Suppressor macrophage (primary cell): ENCODE measurements at regions not wholly inside any gene's neighbourhood (a gene's known extent, or its start where the extent isn't known, plus 50 kb on each side); places are given as distances from the start of the nearest gene placed in this dataset.

ENCODE experiments used
- DNase-seq, 4 experiments: peaks; one replicate each; pipeline ENCODE4 v3.0.0-alpha.2; 2020 to 2022

DNA sequence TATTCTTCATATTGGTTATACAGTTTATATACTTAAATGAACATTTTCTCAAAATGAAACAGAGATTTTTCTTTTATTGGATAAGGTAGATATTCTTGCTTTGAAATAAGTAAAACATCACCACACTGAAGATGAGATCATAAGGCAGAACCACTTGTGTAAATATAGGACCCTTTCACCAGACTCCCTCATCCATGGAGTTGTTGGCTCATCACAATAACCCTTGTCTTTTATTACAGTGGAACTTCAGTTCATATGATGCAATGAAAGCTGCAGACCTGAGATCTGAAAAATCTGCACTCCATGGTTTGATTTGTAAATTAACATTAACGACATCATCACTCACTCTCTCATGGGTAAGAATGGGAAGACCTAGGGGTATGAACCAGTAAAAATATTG, 51.9 kb upstream of the DBX2 start:
- DNase-seq: no peak

DNA sequence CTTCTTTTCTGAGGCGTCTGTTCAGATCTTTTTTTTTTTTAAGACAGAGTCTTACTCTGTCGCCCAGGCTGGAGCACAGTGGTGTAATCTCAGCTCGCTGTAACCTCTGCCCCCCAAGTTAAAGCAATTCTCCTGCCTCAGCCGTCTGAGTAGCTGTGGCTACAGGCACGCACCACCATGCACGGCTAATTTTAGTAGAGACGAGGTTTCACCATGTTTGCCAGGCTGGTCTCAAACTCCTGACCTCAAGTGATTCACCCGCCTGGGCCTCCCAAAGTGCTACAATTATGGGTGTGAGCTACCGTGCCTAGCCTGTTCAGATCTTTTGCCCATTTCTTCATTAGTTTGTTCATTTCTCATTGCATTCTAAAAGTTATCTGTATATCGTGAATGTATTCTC, 55.1 kb upstream of the DBX2 start:
- no peak for DNase-seq

DNA sequence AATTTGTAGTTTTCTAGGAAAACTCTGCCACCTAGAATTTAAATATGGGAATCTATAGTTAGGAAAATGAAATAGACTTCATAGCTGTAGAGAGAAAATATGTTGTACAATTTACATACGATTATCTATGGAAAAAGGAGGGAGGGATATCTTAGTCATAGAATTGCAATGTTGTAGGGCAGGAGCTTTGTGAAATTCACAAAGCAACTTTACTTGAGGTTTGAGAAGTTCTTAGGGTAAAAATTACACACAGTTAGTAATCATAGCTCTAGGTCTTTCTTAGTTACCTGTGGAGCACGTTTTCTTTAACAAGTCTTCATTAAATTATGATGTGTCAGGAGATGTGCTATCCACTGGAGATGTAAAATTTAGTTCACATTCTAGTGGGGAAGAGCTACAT, 61.4 kb upstream of the DBX2 start:
- DNase-seq: no peak

DNA sequence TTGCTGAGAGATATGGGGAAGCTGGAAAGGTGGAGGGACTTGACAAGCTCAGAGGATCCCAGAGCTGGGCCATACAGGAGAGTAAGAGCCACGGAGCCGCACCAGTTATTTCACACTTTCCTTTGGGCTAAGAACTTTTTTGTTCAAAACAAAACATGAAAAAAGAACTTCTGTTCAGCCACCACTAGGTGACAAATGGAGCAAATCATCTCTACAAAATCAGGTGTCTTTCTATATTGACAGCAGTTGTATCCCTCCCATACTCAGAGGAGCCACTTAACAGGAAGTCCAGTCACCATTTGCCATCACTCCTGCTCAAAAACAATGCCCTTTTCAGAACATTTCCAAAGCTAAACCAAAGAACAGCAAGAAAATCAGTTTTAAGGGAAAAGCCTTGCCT, 70.3 kb upstream of the DBX2 start:
- no peak for DNase-seq

DNA sequence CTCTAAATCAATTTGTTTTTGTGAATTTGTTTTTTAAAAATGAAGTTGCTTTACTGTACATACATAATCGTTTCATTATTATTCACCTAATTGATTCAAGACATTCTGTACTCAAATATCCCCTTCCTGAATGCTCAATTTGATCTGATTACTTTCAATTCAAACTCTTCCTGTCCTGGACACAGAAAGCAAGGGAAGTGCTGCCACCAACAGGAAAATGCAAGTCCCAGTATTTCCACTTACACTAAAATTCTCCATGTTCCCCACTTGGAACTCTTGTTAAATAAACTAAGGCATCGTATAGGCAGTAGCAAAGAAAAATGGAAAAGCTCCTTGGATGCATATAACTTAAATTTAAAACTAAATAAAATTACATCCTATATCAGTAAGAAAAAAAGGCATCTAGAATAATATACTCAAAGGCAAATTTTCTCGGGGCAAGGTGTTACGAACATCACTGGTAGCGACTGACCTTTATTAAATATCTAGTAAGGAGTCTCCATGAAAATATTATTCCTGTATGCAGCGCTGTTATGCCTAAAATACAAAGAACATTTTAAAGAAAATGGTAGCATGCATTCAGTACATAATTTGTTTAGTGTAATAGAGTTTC, 72.0 kb upstream of the DBX2 start:
- DNase-seq: peak in 3 of 4 experiments; percentile 16 to 22 (median 19)

DNA sequence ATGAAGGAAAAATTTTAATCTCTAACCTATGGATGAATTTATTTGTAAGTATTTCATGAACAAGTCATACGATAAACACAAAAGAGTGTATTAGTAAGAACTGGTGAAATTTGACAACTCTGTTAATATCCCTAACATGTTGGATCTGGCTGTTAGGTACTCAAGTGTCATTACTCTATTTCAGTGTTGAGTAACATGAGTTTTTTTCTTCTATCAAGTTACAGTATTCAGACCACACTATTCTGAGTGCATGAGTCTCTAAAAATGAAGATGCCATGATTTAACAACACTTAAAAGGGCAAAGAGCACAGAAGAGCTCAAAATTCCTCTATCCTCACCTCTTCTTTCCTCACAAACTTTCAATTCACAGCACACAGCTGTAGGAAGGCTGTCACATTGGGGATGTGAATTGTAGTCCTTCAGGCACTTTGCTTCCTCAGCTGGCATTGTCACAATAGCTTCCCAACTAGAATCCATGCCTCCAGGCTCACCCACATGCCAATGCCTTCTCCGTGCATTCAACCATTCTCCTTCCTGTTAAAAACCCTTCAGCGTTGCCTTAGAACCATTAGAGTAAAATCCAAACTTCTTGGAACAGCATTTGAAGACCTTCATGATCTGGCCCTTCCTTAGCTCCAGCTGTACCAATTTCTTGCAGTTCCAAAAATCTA, 73.7 kb upstream of the DBX2 start:
- DNase-seq: no peak

DNA sequence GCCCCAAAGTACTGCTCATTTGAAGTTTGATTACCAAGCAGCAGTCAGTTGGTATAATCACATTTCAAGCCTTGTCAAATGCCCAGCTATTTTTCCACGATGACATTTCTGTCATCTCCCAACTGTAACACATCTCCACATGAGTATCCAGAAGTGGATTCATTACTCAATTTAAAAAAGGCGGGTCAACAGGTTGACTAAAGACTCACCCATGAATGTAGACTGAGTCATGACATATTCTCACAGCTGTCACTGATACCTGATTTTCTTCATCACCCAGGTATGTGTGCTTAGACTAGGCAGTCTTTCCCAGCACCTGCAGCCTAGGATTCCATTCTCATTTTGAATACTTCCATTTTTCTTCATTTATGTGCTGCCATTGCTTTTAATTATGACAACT, 75.1 kb upstream of the DBX2 start:
- no peak for DNase-seq

DNA sequence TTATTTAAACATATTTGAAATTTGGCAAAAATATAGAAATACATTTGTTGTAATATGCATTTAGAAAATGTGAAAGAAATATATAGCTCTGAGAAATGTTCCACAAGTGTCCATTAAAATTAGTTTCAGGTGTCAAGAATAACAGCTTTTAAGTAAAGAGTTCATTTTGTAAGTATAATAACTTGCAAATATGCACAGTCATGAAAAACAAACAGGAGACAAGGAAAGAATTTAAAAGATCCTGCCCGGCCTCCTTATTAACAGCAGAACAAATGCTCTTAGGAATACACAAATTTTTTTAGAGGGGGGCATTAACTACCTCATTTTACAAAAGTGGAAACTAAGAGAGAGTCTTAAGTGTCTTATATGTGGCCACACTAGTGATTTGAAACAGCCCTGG, 77.7 kb upstream of the DBX2 start:
- no peak for DNase-seq

DNA sequence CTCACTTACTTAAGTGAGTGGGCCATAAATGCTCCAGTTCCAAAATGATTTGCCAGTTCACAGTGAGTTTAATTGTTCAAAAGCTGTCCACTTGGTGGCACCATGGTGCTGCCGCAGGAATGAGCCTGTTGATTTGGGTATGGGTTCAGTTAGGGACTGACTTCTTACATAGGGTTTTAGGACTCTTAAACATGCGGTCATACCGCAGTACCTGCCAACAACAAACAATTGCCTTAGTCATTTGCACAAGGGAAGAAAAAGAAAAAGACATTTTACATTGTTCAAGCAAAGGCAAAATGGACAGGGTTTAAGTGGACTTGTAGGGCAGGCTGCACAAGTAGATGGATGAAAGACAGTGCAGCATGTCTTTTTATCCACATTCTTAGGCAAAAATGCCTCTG, 80.0 kb upstream of the DBX2 start:
- peak; percentile 57 to 68 (median 64) for DNase-seq

DNA sequence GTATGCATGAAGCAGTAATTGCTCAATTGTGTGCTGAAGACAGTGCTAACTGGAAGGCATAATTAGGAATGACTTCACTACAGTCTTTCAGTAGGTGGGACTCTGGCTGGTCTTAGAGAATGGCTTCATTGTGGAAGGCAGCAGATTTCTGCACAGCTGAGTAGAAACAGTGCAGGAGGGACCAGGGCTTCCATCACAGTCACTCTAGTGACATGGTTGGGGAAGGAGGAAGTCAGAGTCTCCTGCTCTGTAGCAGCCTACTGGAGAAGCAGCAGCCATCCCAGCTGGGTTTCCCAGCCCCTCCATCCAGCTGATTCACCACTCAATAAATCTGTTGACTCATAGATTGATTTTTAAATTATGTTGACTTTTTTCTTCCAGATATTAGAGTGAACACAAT, 80.6 kb upstream of the DBX2 start:
- peak in 3 of 4 experiments; percentile 1 to 12 (median 6) for DNase-seq

DNA sequence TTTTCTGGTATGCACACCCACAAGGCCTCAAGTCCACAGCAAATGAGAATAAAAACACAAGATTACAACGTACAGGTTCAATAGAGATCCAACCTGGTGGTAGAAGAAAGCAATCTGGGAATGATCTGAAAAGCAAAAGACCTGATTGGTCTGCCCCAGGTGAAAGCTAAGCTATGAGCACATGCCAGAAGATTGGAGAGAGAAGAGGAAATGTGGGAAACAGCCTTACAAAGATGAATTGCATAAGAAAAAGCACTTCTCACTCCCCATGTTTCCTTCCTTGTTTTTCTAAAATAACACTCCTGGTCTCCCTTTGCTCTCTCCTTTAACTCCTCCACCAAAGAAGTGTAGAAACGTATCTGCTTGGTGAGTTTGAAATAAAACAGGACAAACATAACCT, 77.3 kb upstream of the ANO6 start:
- peak in 3 of 4 experiments; percentile 6 to 42 (median 21) for DNase-seq

DNA sequence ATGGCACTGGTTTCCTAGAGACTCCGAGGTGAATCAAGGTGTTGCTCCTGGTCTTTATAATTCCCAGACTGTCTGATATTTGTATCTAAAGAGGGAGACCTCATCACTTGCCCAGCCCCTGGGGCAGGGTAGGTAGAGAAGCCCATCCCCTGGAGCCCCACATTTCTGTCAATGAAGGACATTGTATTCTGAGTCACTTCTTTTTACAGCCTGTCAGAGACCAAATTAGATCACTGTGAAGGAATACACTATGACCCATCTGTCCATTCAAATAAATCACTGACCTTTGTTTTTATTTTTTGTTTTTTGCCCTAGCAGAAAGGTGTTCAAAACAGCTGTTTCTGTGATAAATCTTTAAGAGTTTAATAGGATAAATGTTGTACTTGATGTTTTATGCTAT, 67.9 kb upstream of the ANO6 start:
- no peak for DNase-seq

DNA sequence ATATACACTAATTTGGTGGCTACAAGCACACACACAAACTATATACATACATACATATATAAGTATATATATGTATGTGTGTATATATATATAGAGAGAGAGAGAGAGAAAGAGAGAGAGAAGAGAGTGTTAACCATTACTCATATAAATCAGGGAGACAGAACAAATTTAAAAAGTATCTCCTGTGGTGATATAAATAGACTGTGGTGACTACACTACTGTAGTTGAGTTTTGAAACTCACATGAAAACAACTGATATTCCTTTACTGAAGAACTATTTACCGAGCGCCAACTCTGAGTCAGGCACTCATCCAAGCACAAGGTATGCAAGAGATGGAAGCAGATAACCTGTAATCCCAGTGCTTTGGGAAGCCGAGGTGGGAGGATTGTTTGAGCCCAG, 67.3 kb upstream of the ANO6 start:
- DNase-seq: no peak

DNA sequence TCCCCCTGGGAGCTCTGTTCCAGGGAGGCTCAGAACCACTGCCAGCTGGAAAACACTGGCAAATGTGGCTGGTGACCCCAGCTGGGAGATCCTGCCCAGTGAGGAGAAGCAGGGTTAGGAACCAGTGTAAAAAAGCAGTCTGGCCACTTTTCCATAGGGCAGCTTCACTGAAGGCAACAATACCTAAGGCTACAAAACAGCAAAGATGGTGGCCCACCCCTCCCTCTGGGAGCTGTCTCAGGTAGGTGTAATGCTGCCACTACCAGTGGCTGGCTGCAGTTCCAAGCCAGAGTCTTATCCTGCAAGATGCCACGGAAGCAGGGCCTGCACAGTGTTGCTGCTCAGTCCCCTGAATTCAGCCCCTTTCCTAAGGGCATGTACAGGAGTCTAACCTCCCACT, 50.6 kb upstream of the ANO6 start:
- no peak for DNase-seq

DNA sequence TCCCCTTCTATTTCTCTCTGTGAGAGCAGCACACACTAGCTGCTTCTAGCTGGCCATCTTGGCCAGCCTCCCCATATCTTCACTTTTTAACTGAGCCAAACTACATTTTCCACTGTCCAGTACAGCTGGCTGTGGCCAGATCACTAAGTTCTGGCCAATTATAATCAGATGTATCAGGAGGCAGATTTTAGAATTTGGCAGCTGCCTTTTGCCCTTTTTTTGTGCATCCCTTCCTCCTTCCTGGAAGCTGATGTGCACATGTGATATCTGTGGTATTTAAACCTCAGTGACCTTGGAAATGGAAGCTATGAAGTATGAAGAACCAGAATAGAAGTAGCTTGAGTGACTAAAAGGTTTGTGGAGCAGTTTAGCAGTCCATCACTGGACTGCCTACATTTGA, 49.8 kb upstream of the ANO6 start:
- DNase-seq: no peak
